GM23338 (cell line): ENCODE measurements at regions not wholly inside any gene's neighbourhood (a gene's known extent, or its start where the extent isn't known, plus 50 kb on each side); places are given as distances from the start of the nearest gene placed in this dataset.

Experiments
- ATAC-seq: fragments of 200-7000 bp; cut with Tn5 transposase; 3 replicates; pipeline ENCODE4 v1.9.1; 2020
- DNase-seq: peaks from one replicate; pipeline ENCODE4 v3.0.0-alpha.2; 2015; ENCODE audit warnings: low spot score
- H2AFZ ChIP-seq: fragments of 200-600 bp; sonication (generic); 2 replicates; pipeline ENCODE4 v1.8.0; 2016; ENCODE audit warnings: antibody characterized with exemption, mild to moderate bottlenecking, moderate library complexity
- H3F3A ChIP-seq: fragments of 200-600 bp; sonication (generic); replicated peaks from 2 replicates; pipeline ENCODE4 v1.8.0; 2017; ENCODE audit warnings: antibody characterized with exemption, mixed run types, low read depth
- H3K27ac ChIP-seq: fragments of 200-600 bp; sonication (generic); 2 replicates; pipeline ENCODE4 v1.6.1; 2016; ENCODE audit warnings: low read depth
- H3K27me3 ChIP-seq: fragments of 200-600 bp; sonication (generic); 2 replicates; pipeline ENCODE4 v1.8.0; 2016; ENCODE audit warnings: mild to moderate bottlenecking, mixed run types, moderate library complexity; ENCODE audit not compliant: insufficient read depth
- H3K36me3 ChIP-seq: fragments of 200-600 bp; sonication (generic); 2 replicates; pipeline ENCODE4 v1.8.0; 2016; ENCODE audit warnings: mild to moderate bottlenecking; ENCODE audit not compliant: insufficient read depth
- H3K4me1 ChIP-seq: fragments of 200-600 bp; sonication (generic); 2 replicates; pipeline ENCODE4 v1.8.0; 2016; ENCODE audit warnings: mild to moderate bottlenecking, moderate library complexity; ENCODE audit not compliant: insufficient read depth
- H3K4me2 ChIP-seq: fragments of 200-600 bp; sonication (generic); 2 replicates; pipeline ENCODE4 v1.7.1; 2017; ENCODE audit warnings: mixed run types
- H3K4me3 ChIP-seq: fragments of 200-600 bp; sonication (generic); 2 replicates; pipeline ENCODE4 v1.6.1; 2016; ENCODE audit warnings: mixed run types
- H3K79me2 ChIP-seq: fragments of 200-600 bp; sonication (generic); replicated peaks from 2 replicates; pipeline ENCODE4 v1.8.0; 2017; ENCODE audit warnings: mild to moderate bottlenecking; ENCODE audit not compliant: insufficient read depth
- H3K9me2 ChIP-seq: fragments of 200-600 bp; sonication (generic); 2 replicates; pipeline ENCODE4 v1.8.0; 2017; ENCODE audit not compliant: insufficient read depth
- H4K20me1 ChIP-seq: fragments of 200-600 bp; sonication (generic); replicated peaks from 2 replicates; pipeline ENCODE4 v1.8.0; 2017; ENCODE audit warnings: mild to moderate bottlenecking; ENCODE audit not compliant: insufficient read depth
- H3K27ac Mint-ChIP-seq: 2 replicates; pipeline ENCODE4 v1.8.0; 2020; ENCODE audit warnings: inconsistent platforms, mild to moderate bottlenecking, moderate library complexity, mixed read lengths
- H3K27me3 Mint-ChIP-seq: 3 replicates; pipeline ENCODE4 v1.8.0; 2022; ENCODE audit warnings: low read depth, mild to moderate bottlenecking, moderate library complexity, mixed read lengths, inconsistent platforms; ENCODE audit not compliant: insufficient read depth, poor library complexity
- H3K36me3 Mint-ChIP-seq: 3 replicates; pipeline ENCODE4 v1.8.0; 2021; ENCODE audit warnings: low read depth, mild to moderate bottlenecking, inconsistent platforms, moderate library complexity, mixed read lengths
- H3K4me1 Mint-ChIP-seq: 3 replicates; pipeline ENCODE4 v1.8.0; 2020; ENCODE audit warnings: mild to moderate bottlenecking, inconsistent platforms, mixed read lengths
- H3K4me3 Mint-ChIP-seq: 3 replicates; pipeline ENCODE4 v1.8.0; 2021; ENCODE audit warnings: moderate library complexity, mild to moderate bottlenecking, inconsistent platforms, mixed read lengths
- H3K9me3 Mint-ChIP-seq: 3 replicates; pipeline ENCODE4 v1.8.0; 2020; ENCODE audit warnings: moderate library complexity, mild to moderate bottlenecking, inconsistent platforms, mixed read lengths
- CREB1 ChIP-seq: fragments of 250-450 bp; sonication (Bioruptor Pico); IDR thresholded peaks from 2 replicates; pipeline ENCODE4 v1.5.0; 2020; ENCODE audit warnings: low read depth, mild to moderate bottlenecking, moderate library complexity
- EZH2 ChIP-seq: fragments of 200-600 bp; sonication (generic); IDR thresholded peaks from one replicate; pipeline ENCODE4 v1.8.0; 2017; ENCODE audit warnings: antibody characterized with exemption, mild to moderate bottlenecking, low read depth; ENCODE audit not compliant: unreplicated experiment
- EZH2phosphoT487 ChIP-seq: fragments of 200-600 bp; sonication (generic); IDR thresholded peaks from one replicate; pipeline ENCODE4 v1.8.1; 2018; ENCODE audit warnings: antibody characterized with exemption; ENCODE audit not compliant: unreplicated experiment
- JUNB ChIP-seq: IDR thresholded peaks from one replicate; pipeline ENCODE4 v1.6.1; 2016; ENCODE audit warnings: antibody characterized with exemption; ENCODE audit not compliant: unreplicated experiment
- NANOG ChIP-seq: IDR thresholded peaks from 2 replicates; pipeline ENCODE4 v1.6.1; 2016; ENCODE audit warnings: antibody characterized with exemption, borderline replicate concordance
- POLR2AphosphoS5 ChIP-seq: IDR thresholded peaks from 2 replicates; pipeline ENCODE4 v1.6.1; 2016; ENCODE audit warnings: antibody characterized with exemption, low read depth
- STAT1 ChIP-seq: IDR thresholded peaks from one replicate; pipeline ENCODE4 v1.6.1; 2016; ENCODE audit warnings: antibody characterized with exemption; ENCODE audit not compliant: unreplicated experiment
- ZNF114 ChIP-seq: fragments of 250-450 bp; sonication (Bioruptor Pico); IDR thresholded peaks from 2 replicates; pipeline ENCODE4 v1.5.0; 2020; ENCODE audit warnings: mild to moderate bottlenecking, moderate library complexity
- ZNF331 ChIP-seq: fragments of 250-450 bp; sonication (Bioruptor Pico); IDR thresholded peaks from 2 replicates; pipeline ENCODE4 v1.5.0; 2020; ENCODE audit warnings: low read depth, mild to moderate bottlenecking, moderate library complexity
- TF ChIP-seq, protein P1 (sequence below): IDR thresholded peaks from one replicate; pipeline ENCODE4 v1.6.1; 2018; ENCODE audit warnings: antibody characterized with exemption; ENCODE audit not compliant: unreplicated experiment
- TF ChIP-seq, protein P2 (sequence below): IDR thresholded peaks from 2 replicates; pipeline ENCODE4 v1.6.1; 2016; ENCODE audit warnings: antibody characterized with exemption

DNA sequence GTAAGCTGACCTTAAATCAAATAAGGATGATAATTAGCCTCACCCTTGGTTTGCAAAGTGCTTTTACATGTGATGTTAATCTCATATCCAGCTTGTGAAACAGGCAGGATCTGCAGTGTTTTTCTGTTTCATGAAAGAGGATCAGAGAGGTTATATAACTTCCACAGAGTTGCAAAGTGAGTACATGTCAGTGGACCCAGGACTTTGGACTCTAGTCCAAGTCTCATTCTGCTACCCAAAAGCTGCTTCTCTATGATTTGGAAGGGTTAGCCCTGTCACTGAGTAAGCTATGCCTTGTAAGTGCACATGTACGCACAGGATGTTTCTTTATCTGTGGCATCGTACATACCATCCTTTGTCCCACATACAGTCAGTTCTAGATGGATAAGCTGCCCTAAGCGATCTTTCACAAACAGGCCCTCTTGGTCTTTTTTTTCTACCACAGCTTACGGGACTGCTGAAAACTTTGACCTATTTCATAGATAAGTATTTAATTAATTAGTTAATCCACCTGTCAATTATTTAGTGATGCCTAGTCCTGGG is 322.9 kb downstream of the TMEM38B start:
- Histone ChIP-seq H3F3A (no peaks in the 10 kb centered on the region), H4K20me1 (no peaks in the 10 kb centered on the region), H2AFZ (no peak overlapping the region), H3K27me3 (no peaks in the 10 kb centered on the region), H3K4me2 (no peak overlapping the region), H3K36me3 (no peaks in the 10 kb centered on the region), H3K27ac (no peak overlapping the region), H3K4me3 (no peak overlapping the region), H3K9me2 (peaks cover 37% of the 10 kb centered on the region), H3K79me2 (no peaks in the 10 kb centered on the region), H3K4me1 (peaks cover 31% of the 10 kb centered on the region)
- DNase-seq (no peak), ATAC-seq (no peak)
- Mint-ChIP-seq H3K4me1 (peaks cover 37% of the 10 kb centered on the region), H3K27ac (no peak overlapping the region), H3K4me3 (no peak overlapping the region), H3K9me3 (no peaks in the 10 kb centered on the region; the same call in 2 of the 3 replicates), H3K27me3 (peaks cover 3% of the 10 kb centered on the region), H3K36me3 (peaks cover 4% of the 10 kb centered on the region; the same call in 2 of the 3 replicates)
- TF ChIP-seq ZNF331 (CRISPR knock-in tag): no peak
- no peak for TF ChIP-seq STAT1
- no peak for TF ChIP-seq JUNB
- TF ChIP-seq, protein P1, sequence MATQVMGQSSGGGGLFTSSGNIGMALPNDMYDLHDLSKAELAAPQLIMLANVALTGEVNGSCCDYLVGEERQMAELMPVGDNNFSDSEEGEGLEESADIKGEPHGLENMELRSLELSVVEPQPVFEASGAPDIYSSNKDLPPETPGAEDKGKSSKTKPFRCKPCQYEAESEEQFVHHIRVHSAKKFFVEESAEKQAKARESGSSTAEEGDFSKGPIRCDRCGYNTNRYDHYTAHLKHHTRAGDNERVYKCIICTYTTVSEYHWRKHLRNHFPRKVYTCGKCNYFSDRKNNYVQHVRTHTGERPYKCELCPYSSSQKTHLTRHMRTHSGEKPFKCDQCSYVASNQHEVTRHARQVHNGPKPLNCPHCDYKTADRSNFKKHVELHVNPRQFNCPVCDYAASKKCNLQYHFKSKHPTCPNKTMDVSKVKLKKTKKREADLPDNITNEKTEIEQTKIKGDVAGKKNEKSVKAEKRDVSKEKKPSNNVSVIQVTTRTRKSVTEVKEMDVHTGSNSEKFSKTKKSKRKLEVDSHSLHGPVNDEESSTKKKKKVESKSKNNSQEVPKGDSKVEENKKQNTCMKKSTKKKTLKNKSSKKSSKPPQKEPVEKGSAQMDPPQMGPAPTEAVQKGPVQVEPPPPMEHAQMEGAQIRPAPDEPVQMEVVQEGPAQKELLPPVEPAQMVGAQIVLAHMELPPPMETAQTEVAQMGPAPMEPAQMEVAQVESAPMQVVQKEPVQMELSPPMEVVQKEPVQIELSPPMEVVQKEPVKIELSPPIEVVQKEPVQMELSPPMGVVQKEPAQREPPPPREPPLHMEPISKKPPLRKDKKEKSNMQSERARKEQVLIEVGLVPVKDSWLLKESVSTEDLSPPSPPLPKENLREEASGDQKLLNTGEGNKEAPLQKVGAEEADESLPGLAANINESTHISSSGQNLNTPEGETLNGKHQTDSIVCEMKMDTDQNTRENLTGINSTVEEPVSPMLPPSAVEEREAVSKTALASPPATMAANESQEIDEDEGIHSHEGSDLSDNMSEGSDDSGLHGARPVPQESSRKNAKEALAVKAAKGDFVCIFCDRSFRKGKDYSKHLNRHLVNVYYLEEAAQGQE: no peak
- TF ChIP-seq POLR2AphosphoS5: no peak
- no peak for TF ChIP-seq ZNF114 (CRISPR knock-in tag)
- no peak for TF ChIP-seq CREB1 (CRISPR knock-in tag)
- TF ChIP-seq, protein P2, sequence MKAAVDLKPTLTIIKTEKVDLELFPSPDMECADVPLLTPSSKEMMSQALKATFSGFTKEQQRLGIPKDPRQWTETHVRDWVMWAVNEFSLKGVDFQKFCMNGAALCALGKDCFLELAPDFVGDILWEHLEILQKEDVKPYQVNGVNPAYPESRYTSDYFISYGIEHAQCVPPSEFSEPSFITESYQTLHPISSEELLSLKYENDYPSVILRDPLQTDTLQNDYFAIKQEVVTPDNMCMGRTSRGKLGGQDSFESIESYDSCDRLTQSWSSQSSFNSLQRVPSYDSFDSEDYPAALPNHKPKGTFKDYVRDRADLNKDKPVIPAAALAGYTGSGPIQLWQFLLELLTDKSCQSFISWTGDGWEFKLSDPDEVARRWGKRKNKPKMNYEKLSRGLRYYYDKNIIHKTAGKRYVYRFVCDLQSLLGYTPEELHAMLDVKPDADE: no peak
- TF ChIP-seq EZH2: no peak
- TF ChIP-seq NANOG: no peak
- TF ChIP-seq EZH2phosphoT487: no peak

DNA sequence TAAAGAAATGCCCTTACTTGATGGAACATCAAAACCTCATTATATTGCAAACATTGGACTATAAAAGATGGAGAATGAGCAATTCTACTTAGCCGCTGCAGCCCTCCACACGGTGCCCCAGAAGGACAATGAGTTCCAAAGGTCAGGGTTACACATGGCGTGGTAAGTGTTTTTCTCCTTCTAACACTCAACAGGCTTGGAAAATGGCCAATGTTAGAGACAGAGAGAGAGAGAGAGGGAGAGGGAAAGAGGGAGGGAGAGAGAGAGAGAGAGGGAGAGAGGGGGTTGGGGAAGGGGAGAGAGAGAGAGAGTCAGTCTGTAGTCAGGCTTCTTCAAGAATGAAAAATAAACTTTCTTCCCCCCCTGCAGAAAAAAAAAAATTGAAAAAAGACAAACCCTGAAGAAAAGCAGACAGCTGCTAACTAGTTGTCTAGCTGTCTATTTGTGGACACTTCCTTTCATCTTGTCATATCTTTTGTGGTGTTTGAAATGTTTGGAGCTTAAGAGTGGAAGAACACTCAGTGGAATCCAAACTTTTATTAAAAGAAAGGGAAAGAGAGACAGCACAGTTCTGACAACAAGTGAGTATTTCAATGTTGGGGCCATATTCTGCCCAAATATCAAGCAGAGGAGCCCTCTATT is 324.8 kb downstream of the TMEM38B start:
- H3K36me3 ChIP-seq: no peaks in the 10 kb centered on the region

More for the DNA sequence above, 324.8 kb downstream of the TMEM38B start:
- DNase-seq (peak; percentile 30), ATAC-seq (peak; percentile 80)
- peaks cover 3% of the 10 kb centered on the region for H3K27me3 Mint-ChIP-seq
- Histone ChIP-seq H2AFZ (no peak overlapping the region), H3K27me3 (no peaks in the 10 kb centered on the region), H3K27ac (peak overlapping the region; percentile 56), H3K9me2 (peaks cover 33% of the 10 kb centered on the region), H3F3A (no peaks in the 10 kb centered on the region), H3K4me1 (peaks cover 31% of the 10 kb centered on the region), H3K4me2 (peak overlapping the region; percentile 64), H3K4me3 (peak overlapping the region; percentile 25; the same call in 1 of the 2 replicates), H3K79me2 (no peaks in the 10 kb centered on the region), H4K20me1 (no peaks in the 10 kb centered on the region)
- H3K4me3 Mint-ChIP-seq: no peak overlapping the region; the same call in 2 of the 3 replicates
- H3K9me3 Mint-ChIP-seq: no peaks in the 10 kb centered on the region; the same call in 2 of the 3 replicates
- peaks cover 4% of the 10 kb centered on the region; the same call in 2 of the 3 replicates for H3K36me3 Mint-ChIP-seq
- peaks cover 37% of the 10 kb centered on the region for H3K4me1 Mint-ChIP-seq
- H3K27ac Mint-ChIP-seq: peak overlapping the region; percentile 51; the same call in 1 of the 2 replicates
